ENCODE measurements at regions not wholly inside any gene's neighbourhood (a gene's known extent, or its start where the extent isn't known, plus 50 kb on each side); places are given as distances from the start of the nearest gene placed in this dataset.

GRCh38 chr20:60302875-60303274 is 344.7 kb downstream of the CDH26 start:
- no peak for TF ChIP-seq CTCF (IDR thresholded peaks at IDR 0.05; ENCODE audit: unreplicated experiment)
- Mint-ChIP-seq H3K27me3 (ENCODE audit: insufficient read depth, unreplicated experiment) (no peaks in the 10 kb centered on the region), H3K4me3 (ENCODE audit: unreplicated experiment) (no peak overlapping the region), H3K9me3 (ENCODE audit: unreplicated experiment) (no peaks in the 10 kb centered on the region), H3K4me1 (ENCODE audit: insufficient read depth, unreplicated experiment) (peaks cover 8% of the 10 kb centered on the region), H3K36me3 (ENCODE audit: insufficient read depth, unreplicated experiment) (no peaks in the 10 kb centered on the region), H3K27ac (ENCODE audit: low read depth, unreplicated experiment) (no peak overlapping the region)
- intact Hi-C loops (cut with micrococcal nuclease), result no loop called here
- no peak for DNase-seq (ENCODE audit: unreplicated experiment)
- CTCF ChIA-PET, result interaction anchor here (0.7 kb wide), 2 partner anchors 37 to 502 kb away, joined by 3 read pairs; no protein-coding TSS in a partner anchor
- POLR2A ChIA-PET, result no interaction called here
- BruUV-seq (replicated peaks), result no TSS peak

DNA sequence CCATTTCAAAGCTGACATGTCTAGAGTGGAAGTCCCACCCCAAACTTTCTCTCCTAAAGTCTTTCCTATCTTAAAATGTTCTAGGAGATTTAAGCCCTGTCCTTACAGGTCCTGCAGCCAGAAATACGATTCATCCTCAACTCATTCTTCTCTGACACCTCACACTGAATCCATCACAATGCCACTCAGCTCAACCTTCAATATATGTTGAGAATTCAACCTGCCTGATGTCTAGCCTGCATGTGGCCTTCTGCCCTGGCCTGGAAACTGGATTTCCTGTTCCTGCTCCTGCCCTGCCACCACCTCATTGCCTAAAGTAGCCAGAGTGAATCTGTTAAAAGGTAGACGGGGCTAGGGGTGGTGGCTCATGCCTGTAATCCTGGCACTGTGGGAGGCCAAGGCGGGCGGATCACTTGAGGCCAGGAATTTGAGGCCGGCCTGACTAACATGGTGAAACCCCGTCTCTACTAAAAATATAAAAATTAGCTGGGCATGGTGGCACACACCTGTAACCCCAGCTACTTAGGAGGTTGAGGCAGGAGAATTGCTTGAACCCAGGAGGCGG is 345.9 kb downstream of the CDH26 start:
- intact Hi-C loops (cut with micrococcal nuclease), result no loop called here
- CTCF ChIA-PET, result interaction anchor here (0.6 to 0.7 kb wide), 2 partner anchors 14 to 1727 kb away, joined by 3 read pairs; no protein-coding TSS in a partner anchor
- Mint-ChIP-seq H3K4me3 (ENCODE audit: unreplicated experiment) (no peak overlapping the region), H3K36me3 (ENCODE audit: insufficient read depth, unreplicated experiment) (no peaks in the 10 kb centered on the region), H3K27ac (ENCODE audit: low read depth, unreplicated experiment) (no peak overlapping the region), H3K9me3 (ENCODE audit: unreplicated experiment) (no peaks in the 10 kb centered on the region), H3K4me1 (ENCODE audit: insufficient read depth, unreplicated experiment) (peaks cover 8% of the 10 kb centered on the region), H3K27me3 (ENCODE audit: insufficient read depth, unreplicated experiment) (peaks cover 9% of the 10 kb centered on the region)
- BruUV-seq (replicated peaks), result no TSS peak
- no peak for DNase-seq (ENCODE audit: unreplicated experiment)
- POLR2A ChIA-PET, result no interaction called here
- TF ChIP-seq CTCF (IDR thresholded peaks at IDR 0.05; ENCODE audit: unreplicated experiment), result no peak

DNA sequence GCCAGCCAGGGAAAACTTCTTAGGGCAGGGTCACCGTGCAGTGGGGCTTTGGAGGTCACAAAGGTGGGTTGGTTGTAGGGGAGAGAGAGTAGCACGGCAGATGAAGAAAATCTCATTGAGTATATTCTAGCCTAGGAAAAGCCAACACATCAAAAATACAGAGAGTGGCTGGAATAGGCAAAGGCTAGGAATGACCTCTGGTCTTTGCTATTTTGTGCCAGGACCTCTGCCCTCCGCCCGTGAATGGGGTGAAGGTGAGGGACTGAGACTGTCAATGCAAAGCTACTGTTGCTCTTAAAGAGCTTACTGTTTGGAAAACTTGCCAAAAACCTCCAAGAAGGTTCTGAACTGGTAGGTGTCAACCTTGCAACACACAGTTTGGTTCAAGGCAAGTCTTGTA is 346.7 kb downstream of the CDH26 start:
- CTCF ChIA-PET, result no interaction called here
- H3K4me3 Mint-ChIP-seq (ENCODE audit: unreplicated experiment), result no peak overlapping the region
- POLR2A ChIA-PET, result no interaction called here
- no peaks in the 10 kb centered on the region for H3K9me3 Mint-ChIP-seq (ENCODE audit: unreplicated experiment)
- no TSS peak for BruUV-seq (replicated peaks)
- no peak for DNase-seq (ENCODE audit: unreplicated experiment)
- H3K27me3 Mint-ChIP-seq (ENCODE audit: insufficient read depth, unreplicated experiment), result peaks cover 10% of the 10 kb centered on the region
- no peak overlapping the region for H3K27ac Mint-ChIP-seq (ENCODE audit: low read depth, unreplicated experiment)
- peaks cover 8% of the 10 kb centered on the region for H3K4me1 Mint-ChIP-seq (ENCODE audit: insufficient read depth, unreplicated experiment)
- H3K36me3 Mint-ChIP-seq (ENCODE audit: insufficient read depth, unreplicated experiment), result no peaks in the 10 kb centered on the region
- TF ChIP-seq CTCF (IDR thresholded peaks at IDR 0.05; ENCODE audit: unreplicated experiment), result no peak
- intact Hi-C loops (cut with micrococcal nuclease), result no loop called here

- BruUV-seq (replicated peaks), result no TSS peak
- Mint-ChIP-seq H3K27ac (ENCODE audit: low read depth, unreplicated experiment) (no peak overlapping the region), H3K4me1 (ENCODE audit: insufficient read depth, unreplicated experiment) (no peaks in the 10 kb centered on the region), H3K4me3 (ENCODE audit: unreplicated experiment) (no peak overlapping the region), H3K9me3 (ENCODE audit: unreplicated experiment) (no peaks in the 10 kb centered on the region), H3K36me3 (ENCODE audit: insufficient read depth, unreplicated experiment) (no peaks in the 10 kb centered on the region), H3K27me3 (ENCODE audit: insufficient read depth, unreplicated experiment) (peaks cover 10% of the 10 kb centered on the region)
- no peak for TF ChIP-seq CTCF (IDR thresholded peaks at IDR 0.05; ENCODE audit: unreplicated experiment)
- DNase-seq (ENCODE audit: unreplicated experiment), result no peak
- intact Hi-C loops (cut with micrococcal nuclease), result no loop called here
- ChIA-PET POLR2A (no interaction called here), CTCF (interaction anchor here (0.6 kb wide), 2 partner anchors 201 to 694 kb away, joined by 3 to 7 read pairs; no protein-coding TSS in a partner anchor)
These were observed 347.9 kb downstream of the CDH26 start for GRCh38 chr20:60306105-60306504.
